GM19463 (cell line): ENCODE measurements at regions not wholly inside any gene's neighbourhood (a gene's known extent, or its start where the extent isn't known, plus 50 kb on each side); places are given as distances from the start of the nearest gene placed in this dataset.

Source experiments
- ATAC-seq: cut with Tn5 transposase; IDR thresholded peaks from one replicate; pipeline ENCODE4 v1.9.1; 2021; ENCODE audit warnings: mild to moderate bottlenecking, moderate library complexity; ENCODE audit not compliant: unreplicated experiment

GRCh38 chr5:2143646-2144353 lies 261.1 kb upstream of the IRX4 start:
- ATAC-seq, result no peak

- no peak for ATAC-seq
Observed at GRCh38 chr5:2143088-2143487, 260.4 kb upstream of the IRX4 start.

- no peak for ATAC-seq
Observed at GRCh38 chr5:2142456-2142954, 259.8 kb upstream of the IRX4 start.

GRCh38 chr5:2141254-2142000 lies 258.7 kb upstream of the IRX4 start:
- no peak for ATAC-seq

DNA sequence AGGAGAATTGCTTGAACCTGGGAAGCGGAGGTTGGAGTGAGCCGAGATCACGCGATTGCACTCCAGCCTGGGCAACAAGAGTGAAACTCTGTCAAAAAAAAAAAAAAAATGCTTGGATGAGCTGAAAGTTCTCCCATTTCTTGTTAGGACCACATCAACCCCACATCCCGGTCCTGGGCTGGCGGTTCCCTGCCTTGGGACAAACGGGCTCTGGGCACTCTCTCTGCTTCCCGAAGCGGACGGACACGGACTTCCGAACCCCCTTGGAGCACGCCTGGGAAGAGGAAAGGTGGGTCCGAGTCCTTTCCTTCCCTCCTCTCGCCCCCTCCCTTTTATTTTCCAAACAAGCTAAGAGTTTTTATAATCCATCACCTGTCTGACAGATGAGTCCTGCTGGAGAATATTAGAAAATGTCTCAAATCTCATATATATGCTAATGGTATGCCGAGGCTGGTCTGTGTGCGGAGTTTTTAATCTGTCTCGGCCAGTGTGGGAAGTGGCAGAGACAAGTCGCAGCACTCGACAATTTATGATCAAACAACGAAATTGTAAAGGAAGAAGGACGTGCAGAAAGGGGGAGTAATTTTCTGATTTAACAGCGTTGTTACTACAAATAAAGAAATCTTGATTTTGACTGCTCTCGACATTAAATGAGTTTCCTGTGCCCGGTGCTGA lies 257.9 kb upstream of the IRX4 start:
- ATAC-seq, result no peak

DNA sequence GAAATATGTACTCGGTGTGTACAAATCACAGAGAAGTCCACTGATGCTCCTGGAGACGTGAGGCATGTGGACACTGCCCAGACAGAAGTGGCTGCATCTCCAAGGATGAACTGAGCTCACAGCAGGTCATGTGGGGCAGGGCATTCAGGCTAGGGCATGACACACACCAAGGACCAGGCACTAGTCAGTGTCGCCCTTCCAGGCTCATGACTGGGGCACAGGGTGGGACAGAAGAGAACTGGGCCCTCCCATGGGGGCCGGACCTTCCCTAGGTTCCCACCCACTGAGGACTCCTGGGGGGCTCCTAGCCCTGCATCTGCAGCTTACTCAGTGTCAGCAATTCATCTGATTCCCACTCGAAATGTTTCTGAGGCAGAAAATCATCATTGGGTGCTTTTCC lies 256.8 kb upstream of the IRX4 start:
- ATAC-seq, result no peak

DNA sequence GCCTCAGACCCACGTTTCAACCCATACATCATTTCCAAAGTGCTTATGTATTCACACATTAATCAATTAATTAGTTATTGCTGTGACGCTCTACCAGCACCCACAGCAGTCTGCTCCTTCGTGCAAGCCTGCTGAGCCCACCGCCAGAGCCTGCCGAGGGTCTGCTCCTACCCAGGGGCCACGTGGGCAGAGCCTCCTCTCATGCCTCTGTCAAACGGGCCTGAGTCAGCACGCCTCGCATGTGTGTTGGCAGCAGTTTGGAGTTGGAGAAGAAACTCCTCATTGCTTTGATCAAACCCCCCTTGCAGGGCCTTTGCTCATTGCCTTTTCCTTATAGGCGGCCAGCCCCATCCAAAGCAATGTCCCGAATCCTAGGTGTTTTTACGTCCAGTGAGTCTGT lies 256.2 kb upstream of the IRX4 start:
- no peak for ATAC-seq

GRCh38 chr5:2137444-2138050 lies 254.8 kb upstream of the IRX4 start:
- no peak for ATAC-seq

DNA sequence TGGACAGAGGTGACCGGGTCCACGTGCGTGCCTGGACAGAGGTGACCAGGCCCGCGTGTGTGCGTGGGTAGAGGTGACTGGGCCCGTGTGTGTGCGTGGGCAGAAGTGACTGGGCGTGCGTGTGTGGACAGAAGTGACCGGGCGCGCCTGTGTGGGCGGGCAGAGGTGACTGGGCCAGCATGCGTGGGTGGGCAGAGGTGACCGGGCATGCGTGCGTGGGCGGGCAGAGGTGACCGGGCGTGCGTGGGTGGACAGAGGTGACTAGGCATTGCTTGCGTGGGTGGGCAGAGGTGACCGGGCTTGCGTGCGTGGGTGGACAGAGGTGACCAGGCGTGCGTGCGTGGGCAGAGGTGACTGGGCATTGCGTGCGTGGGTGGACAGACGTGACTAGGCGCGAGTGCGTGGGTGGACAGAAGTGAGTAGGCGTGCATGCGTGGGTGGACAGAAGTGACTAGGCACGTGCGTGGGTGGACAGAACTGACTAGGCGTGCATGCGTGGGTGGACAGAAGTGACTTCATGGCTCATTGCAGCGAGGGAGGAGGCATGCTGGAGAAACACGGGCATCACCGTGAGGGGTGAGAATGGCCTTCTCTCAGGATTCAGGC lies 254.1 kb upstream of the IRX4 start:
- ATAC-seq, result no peak

- ATAC-seq, result no peak
Observed at GRCh38 chr5:2135833-2136232, 253.1 kb upstream of the IRX4 start.

DNA sequence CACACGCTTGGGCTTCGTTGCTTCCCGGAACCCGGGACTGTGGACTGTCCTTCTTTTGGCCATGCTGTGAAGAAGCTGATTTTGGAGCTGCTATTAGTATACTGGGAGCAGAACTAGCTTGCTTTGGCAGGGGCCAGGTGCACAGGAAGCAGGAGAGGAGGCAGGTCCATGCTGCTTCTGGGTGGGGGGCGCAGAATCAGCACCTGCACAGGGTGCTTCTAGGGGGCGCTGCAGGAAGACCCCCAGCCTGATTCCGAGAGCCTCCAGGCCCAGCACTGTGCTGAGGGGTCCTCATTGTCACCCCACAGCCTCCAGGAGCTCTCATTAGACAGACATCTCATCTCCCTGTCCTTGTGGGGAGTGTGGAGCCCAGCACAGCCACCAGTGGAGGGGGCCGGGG lies 252.6 kb upstream of the IRX4 start:
- no peak for ATAC-seq

GRCh38 chr5:2134543-2135292 lies 252.0 kb upstream of the IRX4 start:
- no peak for ATAC-seq

GRCh38 chr5:2133936-2134335 lies 251.2 kb upstream of the IRX4 start:
- no peak for ATAC-seq

DNA sequence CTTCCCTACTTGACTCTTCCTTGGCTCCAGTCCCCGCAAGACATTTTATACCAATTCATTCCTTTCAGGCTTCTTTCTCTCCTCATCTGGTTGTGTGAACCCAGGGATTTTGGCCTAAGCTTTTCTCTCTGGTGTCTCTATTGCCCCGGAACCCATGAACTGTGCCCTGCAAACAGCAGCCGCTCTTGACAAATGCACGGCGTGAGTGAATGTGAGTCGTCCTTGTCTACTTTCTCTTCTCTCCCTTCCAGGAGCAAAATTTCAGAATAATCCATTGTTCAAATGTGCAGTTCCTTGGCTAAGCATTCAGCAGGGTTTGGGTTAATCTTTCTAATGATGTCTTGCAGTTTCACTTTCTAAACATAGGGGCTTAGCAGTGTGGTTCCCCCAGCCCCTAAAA lies 250.4 kb upstream of the IRX4 start:
- no peak for ATAC-seq

GRCh38 chr5:2132497-2132847 lies 249.7 kb upstream of the IRX4 start:
- ATAC-seq, result no peak

GRCh38 chr5:2131826-2132496 lies 249.2 kb upstream of the IRX4 start:
- no peak for ATAC-seq

DNA sequence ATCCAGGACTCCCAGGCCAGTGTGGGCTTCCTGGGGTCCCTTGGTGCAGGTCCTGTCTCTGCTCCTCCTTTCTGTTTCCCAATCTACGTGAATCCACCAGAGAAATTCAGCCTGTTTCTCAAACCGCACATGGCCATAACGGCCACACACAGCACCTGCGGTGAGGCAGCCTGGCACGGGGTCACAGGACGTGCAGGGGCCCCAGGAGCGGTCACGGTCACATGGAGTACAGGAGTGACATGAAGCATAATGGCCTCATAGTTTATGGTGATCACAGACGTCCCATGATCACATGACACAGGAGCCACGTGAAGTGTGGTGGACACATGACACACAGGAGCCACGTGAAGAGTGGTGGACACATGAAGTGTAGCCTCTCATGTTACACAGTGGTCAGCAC lies 248.5 kb upstream of the IRX4 start:
- no peak for ATAC-seq

DNA sequence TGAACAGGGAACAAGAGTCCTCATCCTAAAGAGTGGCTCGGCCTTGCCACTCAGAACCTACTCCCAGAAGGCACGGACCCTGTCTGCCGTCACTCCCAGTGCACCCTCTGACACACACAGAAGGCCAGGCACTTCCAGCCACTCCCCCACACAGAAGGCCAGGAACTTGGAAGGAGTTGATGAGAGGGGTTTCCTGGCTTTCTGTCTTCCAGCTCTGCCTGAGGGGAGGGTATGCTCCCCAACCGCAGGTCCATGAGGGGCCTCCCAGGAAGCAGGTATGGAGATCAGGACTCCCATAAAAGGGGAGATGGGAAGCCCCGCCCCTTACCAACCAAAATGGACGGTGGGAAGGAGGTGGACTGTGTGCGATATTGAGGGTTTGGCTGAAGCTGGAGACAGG lies 247.6 kb upstream of the IRX4 start:
- no peak for ATAC-seq

GRCh38 chr5:2129568-2130272 lies 247.0 kb upstream of the IRX4 start:
- ATAC-seq, result no peak
